HG03342 (cell line): ENCODE measurements at regions not wholly inside any gene's neighbourhood (a gene's known extent, or its start where the extent isn't known, plus 50 kb on each side); places are given as distances from the start of the nearest gene placed in this dataset.

Experiments
- ATAC-seq: cut with Tn5 transposase; IDR thresholded peaks from one replicate; pipeline ENCODE4 v1.9.1; 2021; ENCODE audit warnings: mild to moderate bottlenecking, moderate library complexity; ENCODE audit not compliant: unreplicated experiment

DNA sequence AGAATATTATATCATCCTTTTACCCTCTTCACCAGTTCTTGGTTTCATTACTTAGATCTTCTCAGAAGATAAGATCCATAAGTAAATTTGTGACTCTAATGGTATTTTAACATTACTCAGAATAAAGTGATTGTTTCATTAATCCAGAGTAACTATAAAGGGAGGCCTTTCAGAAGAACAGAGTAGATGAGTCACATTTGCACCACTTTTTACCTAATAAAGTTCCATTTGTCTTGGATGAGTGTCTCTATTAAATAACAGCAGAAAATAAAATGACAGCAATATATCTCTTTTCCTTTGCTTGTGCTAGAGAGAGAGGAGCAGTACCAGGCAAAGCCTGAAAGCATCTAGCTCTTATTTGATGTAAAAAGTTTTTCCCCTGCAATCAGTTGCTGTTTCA lies 926.5 kb upstream of the CNTNAP5 start:
- ATAC-seq, result no peak

DNA sequence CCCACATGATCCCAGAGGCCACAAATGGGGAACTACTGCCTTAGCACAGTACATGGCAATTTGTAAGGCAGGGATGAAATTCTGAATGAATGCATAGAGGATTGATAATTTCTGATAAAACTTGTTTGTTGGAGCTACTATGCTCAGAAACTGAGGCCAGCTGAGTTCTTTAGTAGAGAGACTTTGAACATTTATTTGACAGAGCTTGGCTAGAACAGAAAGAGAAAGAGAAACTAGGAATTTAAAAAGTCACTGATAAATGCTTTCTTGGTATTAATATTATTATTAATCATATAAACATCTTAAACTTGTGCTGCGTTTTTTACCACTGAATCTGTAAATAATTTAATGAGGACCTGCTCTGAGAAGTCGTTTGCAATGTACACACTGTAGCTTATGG lies 923.7 kb upstream of the CNTNAP5 start:
- no peak for ATAC-seq

DNA sequence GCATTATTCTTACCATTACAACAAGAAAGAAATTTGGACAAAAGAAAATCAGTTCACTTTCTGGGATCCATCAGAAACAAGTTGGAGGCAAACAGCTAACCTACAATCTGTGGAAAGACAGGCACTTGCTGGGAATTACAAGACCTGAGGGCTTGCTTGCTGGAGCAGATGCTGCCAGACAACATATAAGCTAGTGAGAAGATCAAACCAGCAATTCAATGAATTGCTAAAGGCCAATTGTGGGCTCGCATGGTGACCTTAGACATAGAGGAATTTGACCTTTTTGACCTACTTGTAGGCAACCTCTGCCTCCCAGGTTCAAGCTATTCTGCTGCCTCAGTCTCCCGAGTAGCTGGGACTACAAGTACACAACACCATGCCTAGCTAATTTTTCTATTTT lies 921.2 kb upstream of the CNTNAP5 start:
- no peak for ATAC-seq

DNA sequence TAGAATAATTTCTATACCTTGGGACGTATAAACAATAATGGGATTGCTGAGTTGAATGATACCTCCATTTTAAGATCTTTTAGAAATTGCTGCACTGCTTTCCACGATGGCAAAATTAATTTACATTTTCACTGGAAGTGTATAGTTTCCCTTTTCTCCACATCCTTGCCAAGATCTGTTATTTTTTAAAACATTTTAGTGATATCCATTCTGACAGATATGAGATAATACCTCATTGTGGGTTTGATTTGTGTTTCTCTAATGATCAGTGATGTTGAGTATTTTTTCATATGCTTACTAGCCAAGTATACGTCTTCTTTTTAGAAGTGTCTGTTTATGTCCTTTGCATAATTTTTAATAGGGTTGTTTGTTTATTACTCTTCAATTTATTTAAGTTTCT lies 908.5 kb upstream of the CNTNAP5 start:
- no peak for ATAC-seq

DNA sequence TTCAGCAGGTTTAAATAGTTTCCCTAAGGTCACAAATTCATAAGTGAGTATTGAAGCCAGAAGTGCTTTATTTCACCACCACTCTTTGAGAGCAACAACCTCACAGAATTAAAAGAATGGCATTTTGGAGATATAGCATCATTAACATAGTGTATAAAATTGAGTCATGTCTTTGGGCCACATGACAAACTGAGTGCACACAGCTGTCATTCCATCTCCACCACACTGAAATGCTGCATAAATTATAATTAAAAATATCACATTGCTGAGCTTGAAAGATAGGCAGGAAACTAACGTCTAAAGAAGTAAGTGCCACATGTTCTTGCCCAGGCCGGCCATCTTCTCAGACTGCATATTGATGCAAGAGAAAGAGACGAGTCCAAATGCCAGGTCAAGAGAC lies 897.9 kb upstream of the CNTNAP5 start:
- no peak for ATAC-seq

DNA sequence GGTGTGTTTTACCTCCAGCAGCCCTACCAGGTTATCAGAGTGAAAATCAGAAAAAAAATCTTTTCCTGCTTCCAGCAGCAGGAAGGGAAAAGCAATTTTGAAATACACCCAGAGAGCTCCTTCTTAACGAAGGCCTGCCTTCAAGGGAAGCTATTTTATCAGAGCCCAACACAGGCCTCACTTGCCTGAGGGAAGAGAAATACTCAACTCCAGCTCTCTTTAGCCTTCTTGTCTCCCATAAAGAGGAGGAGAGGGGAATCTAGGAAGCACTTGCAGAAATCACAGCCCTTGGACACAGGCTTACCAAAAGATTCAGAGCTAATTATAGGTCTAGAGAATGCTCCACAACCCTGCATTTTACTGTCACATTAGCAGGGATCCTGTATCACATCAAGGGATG lies 896.1 kb upstream of the CNTNAP5 start:
- no peak for ATAC-seq

DNA sequence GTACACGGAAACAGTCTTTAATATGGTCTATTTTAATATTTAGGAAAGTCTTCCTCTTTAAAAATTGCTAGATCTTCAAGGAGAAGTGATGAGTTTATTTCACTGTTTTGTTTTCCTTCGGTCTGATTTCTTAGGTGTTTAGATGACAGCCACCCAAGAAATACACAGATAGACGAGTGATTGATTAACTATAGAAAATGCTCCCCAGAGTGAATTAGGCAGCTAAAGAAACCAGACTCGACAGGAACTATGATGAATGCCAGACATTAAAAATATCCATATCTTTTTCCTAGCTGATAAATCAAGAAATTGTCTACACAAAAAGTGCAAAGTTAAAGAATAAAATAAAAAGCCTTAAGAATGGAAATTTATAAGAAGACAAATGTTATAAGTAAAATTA lies 888.7 kb upstream of the CNTNAP5 start:
- no peak for ATAC-seq

DNA sequence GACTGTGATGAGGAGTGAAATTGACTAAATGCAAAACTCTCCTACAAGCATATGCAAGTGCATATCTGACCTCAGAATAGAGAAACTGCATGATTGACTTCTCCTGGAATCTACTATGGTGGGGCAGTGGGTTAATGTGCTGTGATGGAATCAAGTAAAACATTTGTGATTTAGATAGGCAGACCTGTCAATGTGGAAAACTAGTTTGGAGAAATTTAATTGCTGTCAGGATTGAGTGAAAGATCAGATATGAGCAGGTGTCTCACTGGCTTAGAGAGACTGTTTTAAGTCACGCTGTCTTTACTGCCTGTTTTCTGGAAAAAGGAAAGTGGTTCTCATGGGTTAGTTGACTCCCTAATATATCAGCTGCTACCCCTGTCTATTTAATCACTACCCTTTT lies 881.0 kb upstream of the CNTNAP5 start:
- ATAC-seq, result no peak

DNA sequence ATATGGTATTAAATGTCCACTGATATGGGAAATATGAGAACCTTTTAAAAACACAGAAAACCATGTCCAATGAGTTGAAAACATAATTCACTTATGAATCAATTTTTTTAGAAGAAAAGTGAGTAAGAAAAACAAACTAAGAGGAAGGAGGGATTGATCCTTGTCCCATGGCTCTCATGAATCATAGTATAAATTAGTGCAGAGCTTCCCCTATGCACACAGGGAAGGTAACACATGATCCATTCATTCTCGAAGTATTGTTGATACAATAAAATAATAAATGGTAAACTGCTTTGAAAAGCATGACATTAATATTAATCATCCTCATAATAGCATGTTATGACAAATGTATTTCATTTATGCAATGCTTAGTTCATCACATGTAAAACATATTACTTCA lies 872.0 kb upstream of the CNTNAP5 start:
- ATAC-seq, result no peak

DNA sequence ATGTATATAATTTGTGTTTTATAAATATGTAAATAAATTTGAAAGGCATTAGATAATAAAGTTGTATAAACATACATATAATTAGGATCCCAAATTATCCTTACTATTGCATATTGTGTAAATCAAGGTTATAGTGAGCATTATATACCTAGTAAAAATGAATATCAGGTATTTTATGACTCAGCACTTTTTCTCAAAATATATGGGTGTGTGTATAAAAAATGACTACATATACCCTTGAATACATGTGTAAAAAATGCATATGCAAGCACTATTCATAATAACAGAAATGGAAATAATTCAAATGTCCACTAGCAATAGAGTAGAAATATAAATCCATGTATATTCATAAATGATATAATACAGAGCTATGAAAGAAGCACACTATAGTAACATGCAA lies 870.9 kb upstream of the CNTNAP5 start:
- no peak for ATAC-seq

DNA sequence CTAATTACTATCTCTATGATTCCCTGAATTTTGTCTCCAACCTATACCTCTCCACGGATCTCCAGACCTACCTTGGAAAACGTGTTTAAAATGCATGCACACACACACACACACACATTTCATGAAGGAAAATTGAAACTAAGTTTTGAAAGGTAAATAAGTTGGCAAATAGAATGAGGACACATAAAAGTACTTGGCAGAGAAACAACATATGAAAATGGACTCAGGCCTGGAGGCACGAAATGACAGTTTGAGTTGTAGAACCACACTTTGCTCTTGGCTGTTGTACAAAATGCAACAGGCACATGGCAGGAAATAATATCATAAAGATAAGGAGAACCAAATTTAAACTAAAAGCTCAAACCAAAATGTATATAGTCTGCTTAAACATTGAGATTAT lies 868.1 kb upstream of the CNTNAP5 start:
- ATAC-seq, result no peak

DNA sequence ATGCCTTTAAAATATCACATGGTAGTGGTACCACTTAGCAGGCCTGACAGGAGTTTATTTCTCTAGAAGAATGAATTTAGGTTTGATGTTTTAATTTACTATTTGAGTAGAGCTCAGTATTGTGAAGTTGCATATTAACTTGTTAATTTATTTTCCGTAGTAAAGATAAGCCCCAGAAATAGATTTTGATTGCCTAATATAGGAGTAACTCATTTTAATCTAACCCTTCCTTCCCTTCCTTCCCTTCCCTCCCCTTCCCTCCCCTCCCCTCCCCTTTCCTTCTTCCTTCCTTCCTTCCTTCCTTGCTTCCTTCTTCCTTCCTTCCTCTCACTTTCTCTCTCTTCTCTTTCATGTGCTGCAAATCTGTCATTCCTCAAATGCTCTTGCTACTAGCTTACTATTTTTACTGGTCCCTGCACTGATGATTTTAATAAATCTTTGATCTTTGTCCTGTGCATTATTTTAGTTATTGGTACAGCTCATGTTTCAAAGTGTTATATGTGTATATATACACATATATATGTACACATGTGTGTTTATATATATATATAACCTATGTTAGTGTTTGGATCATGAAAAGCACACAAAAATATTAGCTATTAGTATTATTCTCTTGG lies 862.6 kb upstream of the CNTNAP5 start:
- no peak for ATAC-seq

DNA sequence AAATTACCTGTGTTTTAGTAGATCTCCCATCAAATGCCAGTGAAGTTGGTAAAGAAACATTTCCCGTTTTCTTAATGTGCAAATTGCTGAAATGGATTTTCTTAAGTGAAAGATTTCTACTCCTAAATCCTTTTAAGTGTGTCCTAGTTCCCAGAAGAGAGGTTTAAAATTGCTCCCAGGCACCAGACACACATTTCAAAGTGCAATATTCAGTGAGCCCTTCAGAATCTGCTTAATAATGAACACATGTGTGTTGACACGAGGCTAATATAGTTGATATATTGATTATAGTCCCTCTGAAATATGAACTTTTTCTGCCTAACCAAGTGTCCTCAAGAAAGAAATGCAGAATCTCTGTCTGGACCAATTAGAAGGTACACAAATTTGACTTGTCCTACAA lies 861.7 kb upstream of the CNTNAP5 start:
- no peak for ATAC-seq

DNA sequence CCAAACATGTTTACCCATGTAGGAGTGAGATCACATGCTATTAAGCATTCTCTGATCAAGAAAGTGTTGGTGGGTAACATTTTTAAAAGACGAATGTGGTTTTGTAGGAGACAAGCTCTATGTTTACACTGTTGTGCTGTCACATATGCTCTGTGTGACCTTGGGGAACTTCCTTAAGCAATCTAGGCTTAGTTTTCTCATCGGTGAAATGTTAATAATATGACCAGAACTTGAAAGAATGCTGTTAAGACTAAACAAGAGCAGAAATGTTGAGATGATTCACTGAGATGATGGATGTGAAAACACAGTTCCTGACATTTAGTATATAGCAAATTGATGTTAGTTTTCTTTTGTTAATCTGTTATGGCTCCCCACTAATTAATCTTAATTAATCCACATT lies 860.9 kb upstream of the CNTNAP5 start:
- ATAC-seq, result no peak

DNA sequence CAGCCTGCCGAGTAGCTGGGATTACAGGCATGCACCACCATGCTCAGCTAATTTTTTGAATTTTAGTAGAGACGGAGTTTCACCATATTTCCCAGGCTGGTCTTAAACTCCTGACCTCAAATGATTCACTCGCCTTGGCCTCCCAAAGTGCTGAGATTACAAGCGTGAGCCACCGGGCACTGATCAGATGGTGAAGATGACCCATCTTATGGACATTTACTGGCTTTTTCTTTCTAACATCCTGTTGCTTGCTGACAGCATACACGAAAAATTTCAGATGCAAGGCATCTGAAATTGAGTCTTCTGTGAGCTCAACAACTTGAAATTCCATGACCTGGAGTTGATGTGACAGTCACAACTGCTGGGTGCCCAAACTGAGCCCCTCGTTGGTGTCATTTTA lies 859.5 kb upstream of the CNTNAP5 start:
- no peak for ATAC-seq

DNA sequence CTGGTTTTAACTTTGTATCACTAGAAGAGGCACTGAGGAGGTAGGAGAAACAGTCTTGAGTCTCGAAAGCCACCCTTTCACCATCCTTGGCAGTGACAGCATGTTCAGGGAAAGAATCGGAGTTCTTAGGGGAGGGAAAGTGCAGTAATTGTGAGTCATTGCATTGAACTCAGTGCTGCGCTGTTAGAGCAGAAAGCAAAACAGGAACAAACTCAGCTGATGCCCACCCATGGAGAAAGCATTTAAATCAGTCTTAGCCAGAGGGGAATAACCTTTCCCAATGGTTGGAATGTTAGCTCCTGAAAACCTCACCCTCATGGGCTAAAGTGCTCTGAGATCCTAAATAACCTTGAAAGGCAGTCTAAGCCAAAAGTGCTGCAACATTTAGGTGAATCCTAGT lies 845.6 kb upstream of the CNTNAP5 start:
- ATAC-seq, result no peak

DNA sequence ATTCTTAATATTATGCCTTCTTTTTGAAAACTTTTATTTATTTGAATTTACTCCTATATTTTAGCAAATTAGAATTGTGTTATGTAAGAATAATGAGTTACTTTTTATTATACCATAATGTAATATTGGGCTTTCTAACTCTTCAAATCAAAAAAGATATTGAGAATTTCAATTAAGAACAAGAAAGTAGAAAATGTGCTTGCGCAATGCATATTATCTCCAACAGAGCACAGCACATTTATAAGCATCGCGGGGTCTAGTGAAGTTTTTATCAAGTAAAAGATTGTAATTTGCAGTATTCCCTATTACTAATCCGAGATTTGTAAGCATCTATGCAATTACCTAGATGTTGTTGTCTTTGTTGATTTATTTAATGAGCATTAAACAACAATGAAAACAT lies 829.1 kb upstream of the CNTNAP5 start:
- ATAC-seq, result no peak

DNA sequence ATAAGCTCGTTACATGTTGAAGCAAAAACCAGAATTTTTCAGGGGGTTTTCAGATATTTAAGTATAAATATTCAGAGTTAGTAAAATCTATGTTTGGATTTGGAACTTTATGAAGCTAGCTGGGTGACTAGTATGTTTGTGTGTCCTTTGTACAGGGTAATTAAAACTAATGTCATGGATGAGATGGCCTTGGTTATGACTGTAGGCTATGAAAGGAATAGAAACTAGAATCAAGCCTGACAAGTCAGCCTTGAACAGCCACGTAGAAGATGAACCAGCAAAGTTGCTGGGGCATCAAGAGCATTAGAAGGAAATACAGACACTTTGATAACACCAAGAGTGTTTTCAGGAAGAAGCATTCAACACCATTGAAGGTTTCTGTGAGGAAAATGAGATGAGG lies 825.1 kb upstream of the CNTNAP5 start:
- ATAC-seq, result no peak

DNA sequence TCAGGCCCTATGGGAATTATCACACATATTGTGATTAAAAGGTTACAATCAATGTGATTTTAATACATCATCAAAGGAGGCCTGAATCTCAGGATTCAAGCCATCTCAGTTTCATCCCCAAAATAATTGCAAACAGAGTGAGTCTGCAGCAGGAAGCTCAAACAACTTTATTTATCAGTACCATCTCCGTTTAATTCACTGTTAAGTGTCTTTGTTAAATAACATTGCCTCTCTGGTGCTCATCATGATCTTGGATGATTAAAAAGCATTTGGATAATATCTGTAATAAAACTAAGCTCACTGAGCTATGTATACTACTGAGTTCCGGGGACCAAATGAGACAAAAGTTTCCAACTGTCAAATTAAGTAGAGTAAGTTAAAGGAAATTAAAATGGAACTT lies 817.8 kb upstream of the CNTNAP5 start:
- ATAC-seq, result no peak

DNA sequence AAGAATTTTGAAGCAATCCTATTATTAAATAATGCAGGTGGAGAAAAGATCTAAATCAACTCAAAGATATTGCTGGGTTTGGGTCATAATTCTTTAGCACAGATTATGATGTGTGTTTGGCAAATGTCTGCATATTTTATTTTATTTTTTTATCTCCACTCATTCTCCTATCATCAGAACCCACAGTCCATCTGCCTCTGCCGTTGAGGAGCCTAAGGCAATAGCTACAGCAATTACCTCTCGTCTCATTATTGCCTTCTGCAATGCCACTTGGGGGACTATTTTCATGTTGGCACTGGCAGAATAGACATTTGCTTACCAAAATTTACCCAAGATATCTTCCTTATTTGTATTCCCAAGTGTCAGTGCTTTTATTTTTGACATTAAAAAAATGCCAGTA lies 815.9 kb upstream of the CNTNAP5 start:
- no peak for ATAC-seq

DNA sequence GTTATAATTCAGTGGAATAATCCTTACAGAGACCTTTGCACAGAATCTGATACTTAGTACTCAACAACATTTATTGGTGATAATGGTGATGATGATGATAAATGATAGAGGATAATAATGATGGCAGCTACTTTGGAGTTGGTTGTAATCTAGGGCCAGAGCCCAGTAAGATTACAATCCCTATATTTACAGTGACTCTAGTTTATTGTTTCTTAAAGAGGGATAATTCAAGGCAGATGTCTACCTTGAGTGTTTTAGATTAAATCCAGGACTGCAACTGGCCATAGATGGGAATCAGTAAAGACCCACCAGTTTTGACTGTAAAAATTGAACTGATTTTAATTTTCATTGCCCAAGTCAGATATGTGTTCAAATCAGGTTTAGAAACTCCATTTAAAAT lies 813.9 kb upstream of the CNTNAP5 start:
- no peak for ATAC-seq

DNA sequence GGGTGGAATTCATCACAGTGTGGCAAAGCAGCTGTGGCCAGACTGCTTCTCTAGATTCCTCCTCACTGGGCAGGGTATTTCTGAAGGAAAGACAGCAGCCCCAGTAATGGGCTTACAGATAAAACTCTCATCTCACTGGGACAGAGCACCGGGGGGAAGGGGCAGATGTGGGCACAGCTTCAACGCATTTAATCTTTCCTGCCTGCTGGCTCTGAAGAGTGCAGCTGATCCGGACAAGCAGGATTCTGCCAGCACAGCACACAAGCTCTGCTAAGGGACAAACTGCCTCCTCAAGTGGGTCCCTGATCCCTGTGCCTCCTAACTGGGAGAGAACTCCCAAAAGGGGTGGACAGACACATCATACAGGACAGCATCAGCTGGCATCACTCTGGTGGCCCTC lies 779.9 kb upstream of the CNTNAP5 start:
- ATAC-seq, result no peak

DNA sequence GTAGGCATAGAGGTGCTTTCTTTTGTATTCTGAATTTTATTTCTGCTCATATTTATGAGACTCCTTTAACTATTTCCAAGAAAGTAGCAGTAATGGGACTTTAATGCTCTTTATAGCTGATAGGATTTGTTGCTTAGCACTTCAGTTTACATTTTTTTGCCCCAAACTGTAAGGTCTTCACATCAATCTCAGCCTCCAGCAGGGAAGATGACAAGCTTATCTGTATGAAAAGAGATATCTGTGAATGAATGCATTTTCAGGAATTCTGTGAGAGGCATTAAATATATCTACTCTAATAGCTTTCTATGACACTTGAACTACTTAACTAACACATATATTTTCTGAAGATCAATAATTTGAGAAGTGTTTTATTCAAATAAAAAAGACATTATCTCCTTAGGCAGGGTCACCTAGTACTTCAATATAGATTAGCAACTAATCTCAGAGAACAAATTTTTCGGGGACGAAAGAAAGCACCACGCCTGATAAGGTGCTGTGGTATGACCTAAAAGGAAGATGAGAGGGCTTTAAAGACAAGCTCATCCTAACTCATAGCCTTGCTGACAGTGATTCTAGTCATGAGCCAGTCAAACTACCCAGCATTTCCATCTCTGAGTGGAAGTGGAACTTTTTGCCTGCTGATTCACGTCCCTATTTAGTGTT lies 766.1 kb upstream of the CNTNAP5 start:
- no peak for ATAC-seq
